Immature natural killer cell (primary cell): ENCODE measurements at regions not wholly inside any gene's neighbourhood (a gene's known extent, or its start where the extent isn't known, plus 50 kb on each side); places are given as distances from the start of the nearest gene placed in this dataset.
A peak's percentile ranks its signal among the peaks of the same experiment; 100 is the strongest.

Source experiments
- DNase-seq, 3 donors: peaks; one replicate each; pipeline ENCODE4 v3.0.0; 2022; ENCODE audit warnings: mixed read lengths in 1 of 3
- H3K27ac Mint-ChIP-seq, 6 donors: one replicate each; pipeline ENCODE4 v1.8.0; 2020; ENCODE audit warnings: mixed read lengths in 6 of 6, mild to moderate bottlenecking in 5 of 6, inconsistent platforms in 4 of 6, moderate library complexity in 3 of 6
- H3K27me3 Mint-ChIP-seq, 3 donors: one replicate each; pipeline ENCODE4 v1.8.0; 2020 to 2021; ENCODE audit warnings: low read depth in 3 of 3, mild to moderate bottlenecking in 3 of 3, mixed read lengths in 3 of 3, moderate library complexity in 3 of 3, inconsistent platforms in 1 of 3
- H3K36me3 Mint-ChIP-seq, 3 donors: one replicate each; pipeline ENCODE4 v1.8.0; 2020; ENCODE audit warnings: mixed read lengths in 3 of 3, inconsistent platforms in 2 of 3, mild to moderate bottlenecking in 2 of 3
- H3K4me1 Mint-ChIP-seq, 2 donors: one replicate each; pipeline ENCODE4 v1.8.0; 2020; ENCODE audit warnings: inconsistent platforms in 2 of 2, mild to moderate bottlenecking in 2 of 2, mixed read lengths in 2 of 2, moderate library complexity in 1 of 2
- H3K4me3 Mint-ChIP-seq, 5 donors: one replicate each; pipeline ENCODE4 v1.8.0; 2020; ENCODE audit warnings: mild to moderate bottlenecking in 5 of 5, mixed read lengths in 5 of 5, inconsistent platforms in 3 of 5, moderate library complexity in 3 of 5
- H3K9me3 Mint-ChIP-seq, 6 donors: one replicate each; pipeline ENCODE4 v1.8.0; 2020; ENCODE audit warnings: mild to moderate bottlenecking in 6 of 6, mixed read lengths in 6 of 6, inconsistent platforms in 4 of 6, moderate library complexity in 3 of 6

DNA sequence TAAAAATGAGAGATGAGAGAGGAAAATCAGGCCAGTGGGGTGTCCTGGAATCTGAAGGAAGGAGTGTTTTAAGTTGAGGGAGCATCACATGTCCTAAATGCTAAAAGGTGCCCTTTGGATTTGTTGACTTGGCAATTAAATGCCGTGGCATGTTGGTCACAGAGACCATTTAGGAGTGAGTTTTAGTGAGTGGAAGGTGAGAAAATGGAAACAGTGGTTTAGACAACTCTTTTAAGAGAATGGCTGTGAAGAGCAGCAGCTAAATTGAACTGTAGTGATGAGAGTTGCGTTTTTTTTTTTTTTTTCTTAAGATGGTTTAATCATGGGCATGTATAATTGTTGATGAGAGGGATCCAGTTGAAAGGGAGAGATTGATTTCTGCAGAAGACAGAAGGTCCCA is 95.0 kb downstream of the S1PR1 start:
- peaks cover 0 to 11% (median 2%) of the 10 kb centered on the region in 3 donors for H3K27me3 Mint-ChIP-seq
- DNase-seq, result peak; percentile 44 to 56 (median 47)
- peak overlapping the region; percentile 88 to 96 (median 91) for H3K27ac Mint-ChIP-seq
- H3K9me3 Mint-ChIP-seq, result peaks cover 0 to 3% (median 0%) of the 10 kb centered on the region in 6 donors
- peaks cover 79 to 91% of the 10 kb centered on the region in 2 donors for H3K4me1 Mint-ChIP-seq
- H3K4me3 Mint-ChIP-seq, result peak overlapping the region; percentile 65 to 88 (median 67)
- peaks cover 4 to 33% (median 9%) of the 10 kb centered on the region in 3 donors for H3K36me3 Mint-ChIP-seq

DNA sequence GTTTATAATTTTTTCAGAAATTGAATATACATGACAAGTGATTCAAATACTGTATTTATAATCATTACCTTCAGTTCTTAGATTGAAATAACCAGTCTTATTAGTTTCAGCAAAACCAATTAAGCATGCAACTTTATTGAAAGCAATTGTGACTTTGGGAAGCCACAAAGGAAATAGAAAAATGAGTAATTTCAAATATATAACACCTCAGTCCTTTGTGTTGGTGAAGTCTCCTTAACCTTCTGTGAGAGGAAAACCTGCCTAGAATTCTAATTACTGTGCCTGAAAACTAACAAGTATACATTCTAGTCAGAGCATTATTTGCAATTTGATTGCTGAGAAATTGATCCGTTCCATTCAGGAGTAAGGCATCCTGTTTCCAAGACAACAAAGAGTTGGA is 95.8 kb downstream of the S1PR1 start:
- Mint-ChIP-seq H3K4me1 (peaks cover 86 to 94% of the 10 kb centered on the region in 2 donors), H3K9me3 (peaks cover 0 to 3% (median 0%) of the 10 kb centered on the region in 6 donors), H3K27ac (peak overlapping the region; percentile 83 to 96 (median 90)), H3K27me3 (peaks cover 0 to 11% (median 2%) of the 10 kb centered on the region in 3 donors), H3K4me3 (peak overlapping the region; percentile 9 to 88 (median 43)), H3K36me3 (peaks cover 4 to 31% (median 11%) of the 10 kb centered on the region in 3 donors)
- no peak for DNase-seq

DNA sequence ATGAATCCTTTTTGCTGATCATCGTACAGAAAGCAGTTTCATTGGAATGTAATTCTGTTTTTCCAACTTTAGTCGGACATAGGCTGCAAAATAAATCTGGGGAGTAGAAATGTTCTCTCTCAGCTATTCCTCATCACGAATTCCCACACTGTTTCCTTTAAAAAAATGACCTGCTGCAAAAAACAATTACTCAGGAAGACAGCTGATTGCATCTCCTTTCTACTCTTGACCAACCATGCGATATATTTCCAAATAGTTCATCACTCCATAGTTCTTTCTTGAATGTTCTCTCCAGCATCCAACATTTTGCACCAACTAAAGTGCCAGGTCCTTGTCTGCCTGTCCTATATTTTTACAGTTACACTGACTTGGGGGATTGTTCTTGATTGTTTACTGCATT is 96.4 kb downstream of the S1PR1 start:
- H3K27ac Mint-ChIP-seq, result peak overlapping the region; percentile 83 to 96 (median 90)

DNA sequence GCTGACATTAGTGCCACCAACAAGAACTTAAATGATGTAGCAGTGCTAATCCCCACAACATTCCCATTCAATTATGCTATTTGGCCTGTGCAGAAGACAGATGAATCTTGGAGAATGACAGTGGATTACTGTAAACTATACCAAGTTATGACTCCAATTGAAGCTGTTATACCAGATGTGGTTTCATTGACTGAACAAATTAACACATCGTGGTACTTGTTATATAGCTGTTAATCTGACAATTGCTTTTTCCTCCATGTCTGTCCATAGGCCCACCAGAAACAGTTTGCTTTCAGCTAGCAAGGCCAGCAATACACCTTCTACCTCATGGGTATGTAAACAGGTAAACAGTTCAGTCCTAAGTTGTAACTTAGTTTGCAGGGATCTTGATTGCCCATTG is 101.1 kb downstream of the S1PR1 start:
- peak overlapping the region; percentile 68 to 75 (median 73) for H3K4me3 Mint-ChIP-seq
- peak overlapping the region; percentile 89 to 97 (median 93) for H3K27ac Mint-ChIP-seq
- H3K36me3 Mint-ChIP-seq, result peaks cover 6 to 21% (median 13%) of the 10 kb centered on the region in 3 donors
- peak; percentile 48 to 55 (median 48) for DNase-seq
- peaks cover 0 to 9% (median 3%) of the 10 kb centered on the region in 3 donors for H3K27me3 Mint-ChIP-seq
- peaks cover 0 to 2% (median under 1%) of the 10 kb centered on the region in 6 donors for H3K9me3 Mint-ChIP-seq
- peaks cover 71 to 91% of the 10 kb centered on the region in 2 donors for H3K4me1 Mint-ChIP-seq

More for the DNA sequence above, 96.4 kb downstream of the S1PR1 start:
- H3K36me3 Mint-ChIP-seq, result peaks cover 4 to 28% (median 11%) of the 10 kb centered on the region in 3 donors
- peaks cover 0 to 10% (median 2%) of the 10 kb centered on the region in 3 donors for H3K27me3 Mint-ChIP-seq
- H3K4me3 Mint-ChIP-seq, result peak overlapping the region; percentile 9 to 88 (median 37)
- peaks cover 88 to 94% of the 10 kb centered on the region in 2 donors for H3K4me1 Mint-ChIP-seq
- peaks cover 0 to 3% (median 0%) of the 10 kb centered on the region in 6 donors for H3K9me3 Mint-ChIP-seq
- no peak for DNase-seq

DNA sequence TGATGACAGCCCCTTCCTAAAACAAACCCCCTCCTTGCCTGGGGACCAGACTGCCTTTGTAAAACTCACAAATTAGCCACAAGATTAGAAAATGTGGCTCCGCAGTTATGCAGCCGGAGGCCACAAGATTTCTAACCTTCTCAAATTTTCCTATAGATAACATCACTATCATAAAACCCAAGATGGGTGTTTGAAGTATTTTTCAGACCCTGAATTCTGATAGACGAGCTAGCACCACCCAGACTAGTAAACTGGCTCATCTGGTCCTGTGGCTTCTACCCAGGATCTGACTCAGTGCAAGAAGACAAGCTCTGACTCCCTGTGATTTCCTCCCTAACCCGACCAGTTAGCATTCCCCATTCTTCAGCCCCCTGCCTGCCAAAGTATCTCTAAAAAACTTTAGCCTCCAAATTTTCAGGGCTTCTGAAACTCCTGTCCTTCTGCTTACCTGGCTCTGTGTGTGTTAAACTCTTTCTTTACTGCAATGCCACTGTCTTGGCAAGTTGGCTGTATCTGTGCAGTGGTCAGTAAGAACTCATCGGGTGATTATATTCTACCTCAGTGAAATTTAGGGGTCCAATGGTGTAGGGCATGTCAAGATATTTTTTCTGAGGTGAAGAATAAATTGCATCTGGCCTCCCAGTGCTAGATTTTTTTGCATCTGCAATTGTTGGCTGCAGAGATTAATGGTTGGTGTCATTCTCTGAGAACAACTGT is 102.1 kb downstream of the S1PR1 start:
- peaks cover 0 to 9% (median 3%) of the 10 kb centered on the region in 3 donors for H3K27me3 Mint-ChIP-seq
- peak overlapping the region; percentile 89 to 97 (median 93) for H3K27ac Mint-ChIP-seq
- DNase-seq, result peak; percentile 68 to 74 (median 69)
- H3K9me3 Mint-ChIP-seq, result peaks cover 0 to 8% (median 4%) of the 10 kb centered on the region in 6 donors
- H3K4me1 Mint-ChIP-seq, result peaks cover 71 to 92% of the 10 kb centered on the region in 2 donors
- H3K36me3 Mint-ChIP-seq, result peaks cover 11 to 25% (median 21%) of the 10 kb centered on the region in 3 donors
- H3K4me3 Mint-ChIP-seq, result peak overlapping the region; percentile 68 to 75 (median 73)

DNA sequence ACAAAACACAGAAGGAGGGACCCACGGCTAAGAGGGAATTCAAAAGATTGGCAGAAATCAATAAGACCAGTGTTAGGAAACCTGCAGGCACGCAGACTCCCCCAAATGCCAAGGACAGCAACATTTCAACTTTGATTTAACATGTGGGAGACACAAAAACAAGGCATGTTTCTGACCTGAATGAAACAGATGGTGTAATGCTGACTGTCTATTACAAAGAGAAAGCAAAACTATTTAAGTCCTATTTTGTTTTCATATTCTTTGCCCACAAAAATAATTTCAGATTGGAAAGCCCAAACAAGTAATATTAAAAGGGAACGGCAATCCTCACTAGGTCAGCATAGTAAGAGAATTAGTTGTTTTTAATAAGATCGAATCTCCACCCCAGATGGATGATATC is 107.9 kb downstream of the S1PR1 start:
- Mint-ChIP-seq H3K4me3 (peak overlapping the region; percentile 57 to 89 (median 61)), H3K27ac (peak overlapping the region; percentile 73 to 93 (median 84)), H3K9me3 (peaks cover 0 to 12% (median 7%) of the 10 kb centered on the region in 6 donors), H3K27me3 (peaks cover 0 to 2% (median 0%) of the 10 kb centered on the region in 3 donors), H3K36me3 (peaks cover 14 to 26% (median 15%) of the 10 kb centered on the region in 3 donors), H3K4me1 (peaks cover 77 to 95% of the 10 kb centered on the region in 2 donors)
- no peak for DNase-seq

DNA sequence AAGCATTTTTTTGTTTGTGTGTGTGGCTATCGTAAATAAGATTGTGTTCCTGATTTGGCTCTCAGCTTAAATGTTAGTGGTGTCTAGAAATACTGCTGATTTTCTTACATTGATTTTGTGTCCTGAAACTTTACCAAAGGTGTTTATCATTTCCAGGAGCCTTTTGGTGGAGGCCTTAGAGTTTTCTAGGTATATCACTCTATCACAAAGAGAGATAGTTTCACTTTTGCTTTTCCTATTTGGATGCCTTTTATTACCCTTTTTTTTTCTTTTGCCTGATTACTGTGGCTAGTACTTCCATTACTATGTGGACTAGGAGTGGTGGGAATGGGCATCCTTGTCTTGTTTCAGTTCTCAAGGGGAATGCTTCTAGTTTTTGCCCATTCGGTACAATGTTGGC is 109.6 kb downstream of the S1PR1 start:
- no peak for DNase-seq
- H3K27me3 Mint-ChIP-seq, result peaks cover 0 to 2% (median 0%) of the 10 kb centered on the region in 3 donors
- H3K36me3 Mint-ChIP-seq, result peaks cover 14 to 26% (median 15%) of the 10 kb centered on the region in 3 donors
- H3K9me3 Mint-ChIP-seq, result peaks cover 0 to 12% (median 7%) of the 10 kb centered on the region in 6 donors
- H3K4me3 Mint-ChIP-seq, result peak overlapping the region; percentile 70 to 87 (median 80)
- H3K4me1 Mint-ChIP-seq, result peaks cover 74 to 88% of the 10 kb centered on the region in 2 donors
- H3K27ac Mint-ChIP-seq, result peak overlapping the region; percentile 79 to 94 (median 88)

DNA sequence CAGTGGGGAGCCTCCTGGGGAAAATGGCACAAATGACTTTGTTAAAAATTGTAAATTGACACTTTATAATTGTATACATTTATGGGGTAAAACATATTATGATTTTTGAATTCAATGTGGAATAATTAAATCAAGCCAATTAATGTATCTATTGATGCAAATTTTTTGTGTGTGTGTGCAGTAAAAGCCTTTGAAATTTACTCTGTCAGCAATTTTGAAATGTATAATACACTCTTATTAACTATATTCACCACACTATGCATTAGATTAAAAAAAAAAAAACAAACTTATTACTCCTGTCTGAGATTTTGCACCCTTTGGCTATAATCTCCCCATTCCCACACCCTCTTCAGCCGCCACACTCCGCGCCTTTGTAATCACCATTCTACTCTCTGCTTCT is 119.2 kb downstream of the S1PR1 start:
- Mint-ChIP-seq H3K9me3 (no peaks in the 10 kb centered on the region), H3K4me3 (no peak overlapping the region), H3K27me3 (peaks cover 2 to 6% (median 2%) of the 10 kb centered on the region in 3 donors), H3K36me3 (peaks cover 0 to 3% (median 0%) of the 10 kb centered on the region in 3 donors), H3K4me1 (peaks cover 19 to 41% of the 10 kb centered on the region in 2 donors), H3K27ac (no peak overlapping the region)
- DNase-seq, result no peak

DNA sequence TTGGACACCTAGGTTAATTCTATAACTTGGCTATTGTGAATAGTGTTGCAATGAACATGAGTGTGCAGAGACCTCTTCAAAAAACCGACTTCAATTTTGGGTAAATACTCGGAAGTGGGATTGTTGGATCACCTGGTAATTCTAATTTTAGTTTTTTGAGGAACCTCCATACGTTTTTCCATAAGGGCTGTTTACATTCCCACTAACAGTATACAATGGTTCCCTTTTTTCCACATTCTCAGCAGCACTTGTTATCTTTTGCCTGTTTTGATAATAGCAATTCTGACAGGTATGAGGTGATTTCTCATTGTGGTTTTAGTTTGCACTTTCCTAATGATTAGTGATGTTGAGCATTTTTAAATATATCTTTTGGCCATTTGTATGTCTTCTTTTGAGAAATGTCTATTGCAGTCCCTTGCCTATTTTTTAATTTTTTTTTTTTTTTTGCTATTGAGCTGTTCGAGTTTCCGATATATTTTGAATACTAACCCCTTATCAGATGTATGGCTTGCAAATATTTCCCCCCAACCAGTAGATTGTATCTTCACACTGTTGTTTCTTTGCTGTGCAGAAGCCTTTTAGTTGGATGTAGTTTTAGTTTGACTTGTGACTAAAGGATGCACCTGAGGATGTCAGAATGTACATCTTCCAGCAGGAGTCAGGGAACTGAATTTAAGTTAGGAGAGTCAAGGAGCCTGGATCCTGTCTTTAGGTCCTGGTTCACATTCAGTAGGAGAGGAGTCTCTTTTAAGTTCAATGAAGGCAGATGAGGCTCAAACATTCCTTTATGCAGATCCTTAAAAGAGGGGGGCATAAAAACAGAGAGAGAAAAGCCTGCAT is 120.0 kb downstream of the S1PR1 start:
- H3K27me3 Mint-ChIP-seq, result peaks cover 2 to 6% (median 2%) of the 10 kb centered on the region in 3 donors
- H3K4me1 Mint-ChIP-seq, result peaks cover 15 to 33% of the 10 kb centered on the region in 2 donors
- DNase-seq, result no peak
- peak overlapping the region; percentile 71 to 86 (median 76) for H3K27ac Mint-ChIP-seq
- peak overlapping the region in 4 of 5 donors; percentile 5 to 41 (median 22) for H3K4me3 Mint-ChIP-seq
- H3K36me3 Mint-ChIP-seq, result peaks cover 0 to 3% (median 0%) of the 10 kb centered on the region in 3 donors
- H3K9me3 Mint-ChIP-seq, result no peaks in the 10 kb centered on the region

DNA sequence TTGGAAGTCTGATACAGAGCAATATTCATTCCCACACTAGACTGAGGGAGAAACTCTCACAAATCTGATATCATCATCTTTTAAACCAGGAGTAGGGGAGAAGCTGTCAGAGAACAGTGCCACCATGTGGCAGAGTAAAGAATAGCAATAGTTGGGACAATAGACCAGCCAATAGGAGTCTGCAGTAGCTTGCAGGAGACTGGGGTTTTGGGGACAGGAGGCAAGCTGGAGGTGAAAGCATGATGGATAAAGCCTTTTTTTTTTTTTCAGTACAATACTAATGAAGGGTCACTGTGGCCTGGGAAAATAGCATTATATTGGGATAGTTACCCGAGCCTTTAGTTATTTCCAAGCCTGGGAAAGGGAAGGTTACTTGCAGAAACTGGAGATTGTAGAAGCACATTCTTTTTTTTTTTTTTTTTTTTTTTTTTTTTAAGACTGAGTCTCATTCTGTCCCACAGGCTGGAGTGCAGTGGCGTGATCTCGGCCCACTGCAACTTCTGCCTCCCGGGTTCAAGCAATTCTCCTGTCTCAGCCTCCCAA is 120.7 kb downstream of the S1PR1 start:
- peak overlapping the region; percentile 71 to 86 (median 76) for H3K27ac Mint-ChIP-seq
- H3K36me3 Mint-ChIP-seq, result peaks cover 0 to 3% (median 0%) of the 10 kb centered on the region in 3 donors
- H3K4me3 Mint-ChIP-seq, result peak overlapping the region in 3 of 5 donors; percentile 5 to 41 (median 10)

DNA sequence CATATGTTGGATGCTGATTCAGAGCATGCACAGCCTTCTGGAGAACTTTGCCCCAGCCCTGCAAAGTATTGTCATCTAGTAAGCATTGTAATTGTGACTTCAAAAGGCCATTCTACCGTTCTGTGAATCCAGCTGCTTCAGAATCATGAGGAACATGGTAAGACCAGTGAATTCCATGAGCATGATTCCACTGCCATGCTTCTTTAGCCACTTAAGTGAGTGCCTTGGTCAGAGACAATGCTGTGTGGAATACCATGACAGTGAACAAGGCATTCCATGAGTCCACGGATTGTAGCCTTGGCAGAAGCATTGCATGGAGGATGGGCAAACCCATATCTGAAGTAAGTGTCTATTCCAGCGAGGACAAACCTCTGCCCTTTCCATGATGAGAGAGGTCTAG is 123.7 kb downstream of the S1PR1 start:
- peaks cover 2 to 9% (median 2%) of the 10 kb centered on the region in 3 donors for H3K27me3 Mint-ChIP-seq
- H3K4me1 Mint-ChIP-seq, result peaks cover 34 to 43% of the 10 kb centered on the region in 2 donors
- H3K9me3 Mint-ChIP-seq, result no peaks in the 10 kb centered on the region
- H3K27ac Mint-ChIP-seq, result no peak overlapping the region
- no peaks in the 10 kb centered on the region for H3K36me3 Mint-ChIP-seq
- no peak overlapping the region for H3K4me3 Mint-ChIP-seq
- no peak for DNase-seq

More for the DNA sequence above, 120.7 kb downstream of the S1PR1 start:
- Mint-ChIP-seq H3K9me3 (no peaks in the 10 kb centered on the region), H3K4me1 (peaks cover 14 to 29% of the 10 kb centered on the region in 2 donors), H3K27me3 (peaks cover 2 to 6% (median 2%) of the 10 kb centered on the region in 3 donors)
- DNase-seq, result peak; percentile 84 to 87 (median 86)

DNA sequence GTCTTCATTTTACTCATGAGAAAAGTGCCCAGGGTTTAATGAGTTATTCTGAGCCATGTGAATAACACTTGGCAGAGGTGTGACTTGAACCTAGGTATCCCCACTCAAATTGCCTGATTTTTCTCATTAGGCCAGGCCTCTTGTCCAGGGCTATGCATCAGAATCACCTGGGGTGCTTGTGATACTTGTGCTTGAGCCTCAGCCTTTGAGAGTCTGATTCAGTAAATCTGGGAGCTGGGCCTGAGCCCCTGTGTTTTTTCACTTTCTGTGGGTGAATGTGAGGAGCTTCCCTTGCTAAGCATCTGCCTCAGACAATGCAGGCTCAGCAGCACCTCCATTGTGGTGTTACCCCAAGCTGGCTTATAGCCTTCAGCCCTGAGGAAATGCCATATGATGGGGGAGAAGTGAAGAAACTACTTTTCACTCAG is 127.1 kb downstream of the S1PR1 start:
- peak overlapping the region; percentile 40 to 81 (median 74) for H3K27ac Mint-ChIP-seq
- DNase-seq, result peak in 2 of 3 donors; percentile 19 to 26
- peaks cover 0 to 2% (median 2%) of the 10 kb centered on the region in 3 donors for H3K27me3 Mint-ChIP-seq
- no peaks in the 10 kb centered on the region for H3K9me3 Mint-ChIP-seq
- peaks cover 21 to 25% of the 10 kb centered on the region in 2 donors for H3K4me1 Mint-ChIP-seq
- peak overlapping the region in 3 of 5 donors; percentile 6 to 16 (median 10) for H3K4me3 Mint-ChIP-seq
- no peaks in the 10 kb centered on the region for H3K36me3 Mint-ChIP-seq
